ENCODE measurements at regions not wholly inside any gene's neighbourhood (a gene's known extent, or its start where the extent isn't known, plus 50 kb on each side); places are given as distances from the start of the nearest gene placed in this dataset.

DNA sequence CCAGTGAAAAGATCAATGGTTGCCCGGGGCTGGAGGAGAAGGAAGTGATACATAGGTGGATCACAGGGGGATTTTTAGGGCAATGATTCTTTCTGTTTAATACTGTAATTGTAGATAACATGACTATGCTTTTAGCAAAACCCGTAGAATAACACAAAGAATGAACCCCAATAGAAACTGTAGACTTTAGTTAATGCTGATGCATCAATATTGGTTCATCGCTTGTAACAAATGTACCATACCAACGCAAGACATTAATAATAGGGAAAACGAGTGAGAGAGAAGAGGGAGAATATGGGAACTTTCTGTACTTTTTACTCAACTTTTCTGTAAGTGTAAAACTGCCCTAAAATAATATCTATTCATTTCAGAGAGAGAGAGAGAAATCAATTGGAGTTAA, 383.3 kb upstream of the ATP11B start:
- no peak overlapping the region for H3K27ac ChIP-seq (ENCODE audit: insufficient read depth, low read depth, low read length)
- H3K4me2 ChIP-seq (ENCODE audit: insufficient read depth, low read length): no peak overlapping the region
- no peaks in the 10 kb centered on the region for H3K36me3 ChIP-seq (ENCODE audit: control insufficient read depth in 2 of 2, extremely low read depth in 1 of 2, insufficient read depth in 2 of 2, low read length in 2 of 2)
- H3K9ac ChIP-seq (replicated peaks; ENCODE audit: extremely low read depth, insufficient read depth, low read length): no peak overlapping the region
- H3K9me3 ChIP-seq (replicated peaks; ENCODE audit: control insufficient read depth, insufficient read depth, low read length): no peaks in the 10 kb centered on the region
- no peaks in the 10 kb centered on the region for H3K27me3 ChIP-seq (ENCODE audit: control insufficient read depth in 2 of 2, insufficient read depth in 2 of 2, low read length in 2 of 2)
- dilution Hi-C loops (cut with MboI; ENCODE audit: extremely low pct_ligation_motif_present, low sequenced_read_pairs): no loop called here
- no peak overlapping the region for H3K4me3 ChIP-seq (replicated peaks in 1 of 3; ENCODE audit: insufficient read depth in 1 of 3, low read depth in 1 of 3, low read length in 3 of 3)
- H3K79me2 ChIP-seq (ENCODE audit: control insufficient read depth, insufficient read depth, low read length): no peaks in the 10 kb centered on the region
- ChIA-PET POLR2A (no interaction called here), CTCF (no interaction called here)
- FAIRE-seq (no peak), DNase-seq (ENCODE audit: low read depth, low spot score) (no peak)
- intact Hi-C loops (cut with micrococcal nuclease): no loop called here
- no peaks in the 10 kb centered on the region for H3K9me1 ChIP-seq (replicated peaks; ENCODE audit: control insufficient read depth, extremely low read depth, insufficient read depth, low read length)
- no peaks in the 10 kb centered on the region for H3K4me1 ChIP-seq (ENCODE audit: control insufficient read depth, extremely low read depth, insufficient read depth, low read length)
- H2AFZ ChIP-seq (ENCODE audit: low read depth, low read length): no peak overlapping the region
- H4K20me1 ChIP-seq (replicated peaks; ENCODE audit: control insufficient read depth, extremely low read depth, insufficient read depth, low read length): no peaks in the 10 kb centered on the region
- BruUV-seq (replicated peaks): no TSS peak
- TF ChIP-seq, protein P1, sequence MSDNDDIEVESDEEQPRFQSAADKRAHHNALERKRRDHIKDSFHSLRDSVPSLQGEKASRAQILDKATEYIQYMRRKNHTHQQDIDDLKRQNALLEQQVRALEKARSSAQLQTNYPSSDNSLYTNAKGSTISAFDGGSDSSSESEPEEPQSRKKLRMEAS (IDR thresholded peaks at IDR 0.05; ENCODE audit: insufficient read depth, insufficient read length): no peak
- TF ChIP-seq POLR2AphosphoS5 (IDR thresholded peaks at IDR 0.05; ENCODE audit: insufficient read depth, low read depth, low read length): no peak
- no peak for TF ChIP-seq FOS (IDR thresholded peaks at IDR 0.05; ENCODE audit: borderline replicate concordance, insufficient read depth, low read length)
- TF ChIP-seq EZH2 (IDR thresholded peaks at IDR 0.05; ENCODE audit: borderline replicate concordance, low read depth, low read length, severe bottlenecking): no peak
- TF ChIP-seq, protein P2, sequence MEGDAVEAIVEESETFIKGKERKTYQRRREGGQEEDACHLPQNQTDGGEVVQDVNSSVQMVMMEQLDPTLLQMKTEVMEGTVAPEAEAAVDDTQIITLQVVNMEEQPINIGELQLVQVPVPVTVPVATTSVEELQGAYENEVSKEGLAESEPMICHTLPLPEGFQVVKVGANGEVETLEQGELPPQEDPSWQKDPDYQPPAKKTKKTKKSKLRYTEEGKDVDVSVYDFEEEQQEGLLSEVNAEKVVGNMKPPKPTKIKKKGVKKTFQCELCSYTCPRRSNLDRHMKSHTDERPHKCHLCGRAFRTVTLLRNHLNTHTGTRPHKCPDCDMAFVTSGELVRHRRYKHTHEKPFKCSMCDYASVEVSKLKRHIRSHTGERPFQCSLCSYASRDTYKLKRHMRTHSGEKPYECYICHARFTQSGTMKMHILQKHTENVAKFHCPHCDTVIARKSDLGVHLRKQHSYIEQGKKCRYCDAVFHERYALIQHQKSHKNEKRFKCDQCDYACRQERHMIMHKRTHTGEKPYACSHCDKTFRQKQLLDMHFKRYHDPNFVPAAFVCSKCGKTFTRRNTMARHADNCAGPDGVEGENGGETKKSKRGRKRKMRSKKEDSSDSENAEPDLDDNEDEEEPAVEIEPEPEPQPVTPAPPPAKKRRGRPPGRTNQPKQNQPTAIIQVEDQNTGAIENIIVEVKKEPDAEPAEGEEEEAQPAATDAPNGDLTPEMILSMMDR (IDR thresholded peaks at IDR 0.05; ENCODE audit: extremely low read depth in 1 of 2, insufficient read depth in 1 of 2, low read depth in 1 of 2, low read length in 2 of 2): no peak
- no peak for TF ChIP-seq POLR2A (IDR thresholded peaks at IDR 0.05; ENCODE audit: low read depth, low read length)
- TF ChIP-seq GATA2 (IDR thresholded peaks at IDR 0.05; ENCODE audit: insufficient read depth, insufficient read length, low read depth, low read length): no peak
- TF ChIP-seq JUN (IDR thresholded peaks at IDR 0.05; ENCODE audit: borderline replicate concordance, insufficient read depth, insufficient read length, low read depth): no peak
- no peak for TF ChIP-seq MYC (IDR thresholded peaks at IDR 0.05; ENCODE audit: low read depth, low read length)
